ENCODE measurements at regions not wholly inside any gene's neighbourhood (a gene's known extent, or its start where the extent isn't known, plus 50 kb on each side); places are given as distances from the start of the nearest gene placed in this dataset.
A peak's percentile ranks its signal among the peaks of the same experiment; 100 is the strongest.
"Not testable (repeated sequence)": the region's sequence is repeated elsewhere in the genome, so short reads cannot be mapped to it uniquely, and the experiment has no call there.

- DNase-seq (ENCODE audit: low read depth): no peak
Observed at GRCh38 chr10:33473688-33474087, 139.2 kb upstream of the NRP1 start.

GRCh38 chr10:33468006-33468405, 133.5 kb upstream of the NRP1 start:
- not testable (repeated sequence) for DNase-seq (ENCODE audit: low read depth)

- DNase-seq (ENCODE audit: low read depth): no peak
Observed at GRCh38 chr10:33465747-33466146, 131.3 kb upstream of the NRP1 start.

- no peak for DNase-seq (ENCODE audit: low read depth)
Observed at GRCh38 chr10:33463011-33463410, 128.5 kb upstream of the NRP1 start.

GRCh38 chr10:33461295-33461640, 126.8 kb upstream of the NRP1 start:
- no peak for DNase-seq (ENCODE audit: low read depth)

- DNase-seq (ENCODE audit: low read depth): peak; percentile 64
Observed at GRCh38 chr10:33460505-33461294, 126.2 kb upstream of the NRP1 start.

GRCh38 chr10:33459602-33460001, 125.1 kb upstream of the NRP1 start:
- DNase-seq (ENCODE audit: low read depth): peak; percentile 11

GRCh38 chr10:33455029-33455428, 120.6 kb upstream of the NRP1 start:
- DNase-seq (ENCODE audit: low read depth): no peak

- DNase-seq (ENCODE audit: low read depth): no peak
Observed at GRCh38 chr10:33454554-33454953, 120.1 kb upstream of the NRP1 start.

- peak; percentile 45 for DNase-seq (ENCODE audit: low read depth)
Observed at GRCh38 chr10:33453081-33454025, 118.9 kb upstream of the NRP1 start.

GRCh38 chr10:33448421-33449140, 114.1 kb upstream of the NRP1 start:
- DNase-seq (ENCODE audit: low read depth): no peak

GRCh38 chr10:33441561-33441960, 107.1 kb upstream of the NRP1 start:
- DNase-seq (ENCODE audit: low read depth): peak; percentile 12

GRCh38 chr10:33434933-33435332, 100.5 kb upstream of the NRP1 start:
- no peak for DNase-seq (ENCODE audit: low read depth)

GRCh38 chr10:33428682-33429081, 94.2 kb upstream of the NRP1 start:
- no peak for DNase-seq (ENCODE audit: low read depth)

GRCh38 chr10:33423154-33423529, 88.7 kb upstream of the NRP1 start:
- no peak for DNase-seq (ENCODE audit: low read depth)

GRCh38 chr10:33422471-33423153, 88.1 kb upstream of the NRP1 start:
- no peak for DNase-seq (ENCODE audit: low read depth)

- DNase-seq (ENCODE audit: low read depth): peak; percentile 96
Observed at GRCh38 chr10:33421789-33422462, 87.5 kb upstream of the NRP1 start.

- no peak for DNase-seq (ENCODE audit: low read depth)
Observed at GRCh38 chr10:33419311-33419710, 84.8 kb upstream of the NRP1 start.

- DNase-seq (ENCODE audit: low read depth): no peak
Observed at GRCh38 chr10:33418301-33418700, 83.8 kb upstream of the NRP1 start.

- DNase-seq (ENCODE audit: low read depth): no peak
Observed at GRCh38 chr10:33416691-33417090, 82.2 kb upstream of the NRP1 start.

- no peak for DNase-seq (ENCODE audit: low read depth)
Observed at GRCh38 chr10:33416209-33416608, 81.7 kb upstream of the NRP1 start.
